ENCODE measurements at regions not wholly inside any gene's neighbourhood (a gene's known extent, or its start where the extent isn't known, plus 50 kb on each side); places are given as distances from the start of the nearest gene placed in this dataset. TPM values are rescaled to one million over a fixed set of nuclear protein-coding genes. Genes with fewer than 3 reads are reported as not detected.

- H3K4me1 ChIP-seq (ENCODE audit: control insufficient read depth, insufficient read depth, low read length), result no peaks in the 10 kb centered on the region
- WGBS (ENCODE audit: insufficient coverage), result 77% methylated on average over 8 of the region's 11 CpGs
- H3K36me3 ChIP-seq (ENCODE audit: control insufficient read depth, insufficient read depth, low read length), result no peaks in the 10 kb centered on the region
- no peaks in the 10 kb centered on the region for H3K27me3 ChIP-seq (ENCODE audit: control insufficient read depth, insufficient read depth, low read length)
- no peak overlapping the region for H3K4me3 ChIP-seq (ENCODE audit: low read depth, low read length)
- no peak for DNase-seq (ENCODE audit: low read depth in 4 of 6, low spot score in 6 of 6)
- H3K9me3 ChIP-seq (ENCODE audit: control insufficient read depth, insufficient read depth, low read length), result no peaks in the 10 kb centered on the region
- no peak overlapping the region for H3K27ac ChIP-seq (ENCODE audit: low read depth, low read length)
Observed at GRCh38 chr1:184810735-184811343, 56.2 kb upstream of the EDEM3 start.

GRCh38 chr1:184806296-184806721 is 51.7 kb upstream of the EDEM3 start:
- Histone ChIP-seq H3K27ac (ENCODE audit: low read depth, low read length) (no peak overlapping the region), H3K4me1 (ENCODE audit: control insufficient read depth, insufficient read depth, low read length) (no peaks in the 10 kb centered on the region), H3K27me3 (ENCODE audit: control insufficient read depth, insufficient read depth, low read length) (no peaks in the 10 kb centered on the region), H3K36me3 (ENCODE audit: control insufficient read depth, insufficient read depth, low read length) (no peaks in the 10 kb centered on the region), H3K4me3 (ENCODE audit: low read depth, low read length) (no peak overlapping the region), H3K9me3 (ENCODE audit: control insufficient read depth, insufficient read depth, low read length) (no peaks in the 10 kb centered on the region)
- DNase-seq (ENCODE audit: low read depth in 4 of 6, low spot score in 6 of 6), result no peak
- WGBS (ENCODE audit: insufficient coverage), result 67% methylated on average over 1 of the region's 5 CpGs

GRCh38 chr1:184805667-184806295 is 51.1 kb upstream of the EDEM3 start:
- peak; percentile 71 to 97 (median 85) for DNase-seq (ENCODE audit: low read depth in 4 of 6, low spot score in 6 of 6)
- H3K4me3 ChIP-seq (ENCODE audit: low read depth, low read length), result no peak overlapping the region
- H3K36me3 ChIP-seq (ENCODE audit: control insufficient read depth, insufficient read depth, low read length), result no peaks in the 10 kb centered on the region
- no peaks in the 10 kb centered on the region for H3K4me1 ChIP-seq (ENCODE audit: control insufficient read depth, insufficient read depth, low read length)
- no peaks in the 10 kb centered on the region for H3K9me3 ChIP-seq (ENCODE audit: control insufficient read depth, insufficient read depth, low read length)
- H3K27me3 ChIP-seq (ENCODE audit: control insufficient read depth, insufficient read depth, low read length), result no peaks in the 10 kb centered on the region
- H3K27ac ChIP-seq (ENCODE audit: low read depth, low read length), result no peak overlapping the region
- 31% methylated on average over 8 of the region's 13 CpGs for whole genome bisulfite sequencing (ENCODE audit: insufficient coverage)

Small RNAs in the stretch of these regions (small RNA-seq; reads per million reads assigned to genes)
- gene RNU7-13P (ENCODE audit: low replicate concordance), result not detected

All from spinal cord (tissue), 10 donors.